Keratinocyte (primary cell): ENCODE measurements at regions not wholly inside any gene's neighbourhood (a gene's known extent, or its start where the extent isn't known, plus 50 kb on each side); places are given as distances from the start of the nearest gene placed in this dataset.

Experiments
- DNase-seq: peaks from one replicate; pipeline ENCODE4 v3.0.0-alpha.2; 2011; ENCODE audit warnings: low read depth, missing footprints, low spot score
- FAIRE-seq: peaks from 2 replicates; lab custom pipeline; 2011; peaks lifted over from hg19 to GRCh38; lab: Jason Lieb, UNC
- H2AFZ ChIP-seq: 2 replicates; pipeline ENCODE4 v1.6.0; 2012; ENCODE audit warnings: low read length, control low read depth, inconsistent platforms; ENCODE audit not compliant: control insufficient read depth
- H3K27ac ChIP-seq: 2 replicates; pipeline ENCODE4 v1.5.1; 2011; ENCODE audit warnings: low read length; ENCODE audit not compliant: control insufficient read depth, insufficient read depth
- H3K27me3 ChIP-seq: 3 replicates; pipeline ENCODE4 v1.6.0; 2011; ENCODE audit warnings: low read length; ENCODE audit not compliant: control insufficient read depth, insufficient read depth; ENCODE audit errors: extremely low read depth
- H3K36me3 ChIP-seq, 2 experiments: 2 replicates in 1 of 2; 3 replicates in 1 of 2; pipeline ENCODE4 v1.5.1; 2011; ENCODE audit warnings: low read length in 2 of 2, mild to moderate bottlenecking in 1 of 2; ENCODE audit not compliant: control insufficient read depth in 2 of 2, insufficient read depth in 2 of 2; ENCODE audit errors: extremely low read depth in 1 of 2
- H3K4me1 ChIP-seq: 3 replicates; pipeline ENCODE4 v1.5.1; 2011; ENCODE audit warnings: low read length; ENCODE audit not compliant: control insufficient read depth, insufficient read depth; ENCODE audit errors: extremely low read depth
- H3K4me2 ChIP-seq: 3 replicates; pipeline ENCODE4 v1.6.0; 2011; ENCODE audit warnings: low read depth, low read length; ENCODE audit not compliant: control insufficient read depth, insufficient read depth; ENCODE audit errors: extremely low read depth
- H3K4me3 ChIP-seq, 3 experiments: fragments of 200-600 bp in 1 of 3; sonication (generic) in 1 of 3; 2 replicates in 2 of 3; 3 replicates in 1 of 3; pipeline ENCODE4 v1.5.1; 2011 to 2016; ENCODE audit warnings: low read length in 3 of 3, mild to moderate bottlenecking in 3 of 3, control low read depth in 2 of 3, inconsistent platforms in 1 of 3, low read depth in 1 of 3, mixed read lengths in 1 of 3, mixed run types in 1 of 3, moderate library complexity in 1 of 3; ENCODE audit not compliant: control insufficient read depth in 2 of 3, insufficient read depth in 2 of 3; ENCODE audit errors: extremely low read depth in 1 of 3
- H3K79me2 ChIP-seq: 2 replicates; pipeline ENCODE4 v1.6.0; 2012; ENCODE audit warnings: low read length; ENCODE audit not compliant: control insufficient read depth, insufficient read depth
- H3K9ac ChIP-seq: 3 replicates; pipeline ENCODE4 v1.6.0; 2011; ENCODE audit warnings: low read length; ENCODE audit not compliant: control insufficient read depth, insufficient read depth; ENCODE audit errors: extremely low read depth
- H3K9me1 ChIP-seq: 3 replicates; pipeline ENCODE4 v1.6.0; 2011; ENCODE audit warnings: low read length; ENCODE audit not compliant: control insufficient read depth, insufficient read depth; ENCODE audit errors: extremely low read depth
- H3K9me3 ChIP-seq: 2 replicates; pipeline ENCODE4 v1.5.1; 2012; ENCODE audit warnings: low read depth, low read length; ENCODE audit not compliant: control insufficient read depth
- H4K20me1 ChIP-seq: 3 replicates; pipeline ENCODE4 v1.6.0; 2011; ENCODE audit warnings: low read length; ENCODE audit not compliant: control insufficient read depth, insufficient read depth; ENCODE audit errors: extremely low read depth
- EZH2 ChIP-seq: IDR thresholded peaks from one replicate; pipeline ENCODE4 v1.6.1; 2012; ENCODE audit warnings: inconsistent platforms, mild to moderate bottlenecking, low read length, moderate library complexity
- dilution Hi-C: fragments of 300-500 bp; cut with MboI; formaldehyde crosslinking; loops from one replicate; pipeline ENCODE4 v1.7.0; 2020; ENCODE audit warnings: low sequenced_read_pairs; ENCODE audit not compliant: extremely low pct_ligation_motif_present
- TF ChIP-seq, protein P1 (sequence below), 3 experiments: IDR thresholded peaks in 1 of 3; conservative IDR thresholded peaks in 1 of 3; optimal IDR thresholded peaks in 1 of 3; 2 replicates in 2 of 3; 3 replicates in 1 of 3; pipeline versions ENCODE3 to v1.5.1; 2011; ENCODE audit warnings: low read length in 3 of 3, mild to moderate bottlenecking in 3 of 3, moderate library complexity in 2 of 3, control low read depth in 1 of 3, inconsistent platforms in 1 of 3; ENCODE audit not compliant: insufficient read depth in 2 of 3; ENCODE audit errors: extremely low read depth in 1 of 3

DNA sequence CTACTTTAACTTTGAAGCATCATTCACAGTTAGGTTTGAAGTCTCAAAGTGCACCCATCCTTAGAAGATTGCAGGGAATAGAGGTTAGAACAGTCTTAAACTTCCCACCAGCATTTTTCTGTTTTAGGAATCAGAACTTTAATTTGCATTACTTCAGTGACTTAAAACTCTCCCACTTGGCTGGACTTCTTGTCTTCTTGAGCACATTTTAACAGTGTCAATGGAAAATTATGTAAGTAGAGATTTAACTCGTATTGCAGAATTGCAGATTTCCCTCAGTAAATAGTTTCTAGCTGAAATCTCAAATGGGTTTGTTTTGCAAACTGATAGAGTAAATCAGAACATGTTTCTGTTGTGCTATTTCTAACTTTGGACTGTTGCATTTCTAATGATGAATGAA, 369.6 kb downstream of the OTOL1 start:
- TF ChIP-seq, protein P1, sequence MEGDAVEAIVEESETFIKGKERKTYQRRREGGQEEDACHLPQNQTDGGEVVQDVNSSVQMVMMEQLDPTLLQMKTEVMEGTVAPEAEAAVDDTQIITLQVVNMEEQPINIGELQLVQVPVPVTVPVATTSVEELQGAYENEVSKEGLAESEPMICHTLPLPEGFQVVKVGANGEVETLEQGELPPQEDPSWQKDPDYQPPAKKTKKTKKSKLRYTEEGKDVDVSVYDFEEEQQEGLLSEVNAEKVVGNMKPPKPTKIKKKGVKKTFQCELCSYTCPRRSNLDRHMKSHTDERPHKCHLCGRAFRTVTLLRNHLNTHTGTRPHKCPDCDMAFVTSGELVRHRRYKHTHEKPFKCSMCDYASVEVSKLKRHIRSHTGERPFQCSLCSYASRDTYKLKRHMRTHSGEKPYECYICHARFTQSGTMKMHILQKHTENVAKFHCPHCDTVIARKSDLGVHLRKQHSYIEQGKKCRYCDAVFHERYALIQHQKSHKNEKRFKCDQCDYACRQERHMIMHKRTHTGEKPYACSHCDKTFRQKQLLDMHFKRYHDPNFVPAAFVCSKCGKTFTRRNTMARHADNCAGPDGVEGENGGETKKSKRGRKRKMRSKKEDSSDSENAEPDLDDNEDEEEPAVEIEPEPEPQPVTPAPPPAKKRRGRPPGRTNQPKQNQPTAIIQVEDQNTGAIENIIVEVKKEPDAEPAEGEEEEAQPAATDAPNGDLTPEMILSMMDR (optimal IDR thresholded peaks at IDR 0.05 in 1 of 3, IDR thresholded peaks at IDR 0.05 in 1 of 3, conservative IDR thresholded peaks at IDR 0.05 in 1 of 3; ENCODE audit: extremely low read depth in 1 of 3, insufficient read depth in 2 of 3, low read length in 3 of 3) = no peak
- no peak for TF ChIP-seq EZH2
- Histone ChIP-seq H2AFZ (no peak overlapping the region), H3K9me3 (no peaks in the 10 kb centered on the region), H3K9me1 (no peaks in the 10 kb centered on the region), H3K27ac (no peak overlapping the region), H3K4me1 (no peaks in the 10 kb centered on the region), H3K27me3 (no peaks in the 10 kb centered on the region), H3K4me3 (no peak overlapping the region), H3K4me2 (no peak overlapping the region), H4K20me1 (no peaks in the 10 kb centered on the region), H3K36me3 (no peaks in the 10 kb centered on the region), H3K79me2 (no peaks in the 10 kb centered on the region), H3K9ac (no peak overlapping the region)
- DNase-seq = no peak
- FAIRE-seq = no peak
- dilution Hi-C loops = no loop called here

DNA sequence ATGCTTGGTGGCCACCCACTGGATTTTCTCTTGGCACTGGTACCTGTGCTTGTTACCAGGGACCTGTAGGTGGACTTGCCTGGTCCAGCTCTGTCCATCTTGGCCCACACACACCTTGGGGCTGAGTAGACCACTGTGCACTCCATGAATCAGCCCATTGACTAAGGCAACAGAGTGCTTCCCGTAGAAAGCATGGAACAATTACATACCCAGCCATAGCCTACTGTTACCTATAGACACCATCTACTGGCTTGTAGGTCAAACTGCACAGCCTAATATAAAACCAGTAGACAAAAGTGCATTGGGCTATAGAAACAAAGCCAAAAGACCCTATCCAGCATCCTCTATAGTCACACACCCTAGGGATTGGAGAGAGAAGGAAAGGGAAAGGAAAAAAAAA, 378.9 kb downstream of the OTOL1 start:
- FAIRE-seq (no peak), DNase-seq (no peak)
- dilution Hi-C loops = no loop called here

More for the DNA sequence above, 378.9 kb downstream of the OTOL1 start:
- H2AFZ ChIP-seq = no peak overlapping the region
- no peak overlapping the region for H3K27ac ChIP-seq
- no peaks in the 10 kb centered on the region for H3K9me1 ChIP-seq
- H3K9ac ChIP-seq = no peak overlapping the region
- no peaks in the 10 kb centered on the region for H3K36me3 ChIP-seq
- H3K4me1 ChIP-seq = no peaks in the 10 kb centered on the region
- H4K20me1 ChIP-seq = no peaks in the 10 kb centered on the region
- no peaks in the 10 kb centered on the region for H3K79me2 ChIP-seq
- no peak overlapping the region for H3K4me3 ChIP-seq
- peaks cover 1% of the 10 kb centered on the region for H3K9me3 ChIP-seq
- no peak for TF ChIP-seq EZH2
- TF ChIP-seq, protein P1 (optimal IDR thresholded peaks at IDR 0.05 in 1 of 3, IDR thresholded peaks at IDR 0.05 in 1 of 3, conservative IDR thresholded peaks at IDR 0.05 in 1 of 3; ENCODE audit: extremely low read depth in 1 of 3, insufficient read depth in 2 of 3, low read length in 3 of 3) = no peak
- H3K27me3 ChIP-seq = no peaks in the 10 kb centered on the region
- no peak overlapping the region for H3K4me2 ChIP-seq
